Fibroblast of lung (primary cell): ENCODE measurements at regions not wholly inside any gene's neighbourhood (a gene's known extent, or its start where the extent isn't known, plus 50 kb on each side); places are given as distances from the start of the nearest gene placed in this dataset.

Experiments
- DNase-seq, 2 donors: peaks; one replicate each; pipeline versions ENCODE4 v3.0.0 to v3.0.0-alpha.2; 2010; ENCODE audit warnings: low read depth in 2 of 2
- H2AFZ ChIP-seq: 2 replicates; pipeline ENCODE4 v1.5.1; 2012; ENCODE audit warnings: low read length, control low read depth, inconsistent platforms
- H3K27ac ChIP-seq: 2 replicates; pipeline ENCODE4 v1.5.1; 2011; ENCODE audit warnings: low read length, control low read depth; ENCODE audit not compliant: insufficient read depth
- H3K27me3 ChIP-seq: 2 replicates; pipeline ENCODE4 v1.5.1; 2011; ENCODE audit warnings: mild to moderate bottlenecking, low read length; ENCODE audit not compliant: control insufficient read depth, insufficient read depth
- H3K36me3 ChIP-seq: 2 replicates; pipeline ENCODE4 v1.5.1; 2011; ENCODE audit warnings: low read length; ENCODE audit not compliant: control insufficient read depth, insufficient read depth
- H3K4me1 ChIP-seq: 2 replicates; pipeline ENCODE4 v1.5.1; 2011; ENCODE audit warnings: low read length; ENCODE audit not compliant: control insufficient read depth, insufficient read depth; ENCODE audit errors: extremely low read depth
- H3K4me2 ChIP-seq: 2 replicates; pipeline ENCODE4 v1.5.1; 2011; ENCODE audit warnings: low read length, control low read depth; ENCODE audit not compliant: insufficient read depth; ENCODE audit errors: extremely low read depth
- H3K4me3 ChIP-seq, 4 experiments: fragments of 200-600 bp in 1 of 4; sonication (generic) in 1 of 4; replicated peaks in 1 of 4; 2 replicates each; pipeline ENCODE4 v1.5.1; 2011 to 2016; ENCODE audit warnings: low read length in 4 of 4, low read depth in 3 of 4, mild to moderate bottlenecking in 3 of 4, control low read depth in 2 of 4, inconsistent platforms in 1 of 4, mixed read lengths in 1 of 4; ENCODE audit not compliant: insufficient read depth in 1 of 4; ENCODE audit errors: control extremely low read depth in 1 of 4
- H3K79me2 ChIP-seq: 2 replicates; pipeline ENCODE4 v1.5.1; 2012; ENCODE audit warnings: mild to moderate bottlenecking, low read length, inconsistent platforms; ENCODE audit not compliant: control insufficient read depth, insufficient read depth
- H3K9ac ChIP-seq: 2 replicates; pipeline ENCODE4 v1.5.1; 2011; ENCODE audit warnings: mild to moderate bottlenecking, low read length, control low read depth; ENCODE audit not compliant: insufficient read depth
- H3K9me3 ChIP-seq: 2 replicates; pipeline ENCODE4 v1.5.1; 2012; ENCODE audit warnings: low read depth, low read length; ENCODE audit not compliant: control insufficient read depth, insufficient read depth
- H4K20me1 ChIP-seq: 2 replicates; pipeline ENCODE4 v1.5.1; 2011; ENCODE audit warnings: low read length; ENCODE audit not compliant: control insufficient read depth, insufficient read depth; ENCODE audit errors: extremely low read depth
- CTCF ChIP-seq, 2 donors: IDR thresholded peaks in 1 of 2; conservative IDR thresholded peaks in 1 of 2; 1 replicate in 1 of 2; 2 replicates in 1 of 2; pipeline ENCODE4 v1.5.1; 2011 to 2012; ENCODE audit warnings: low read length in 2 of 2, control low read depth in 1 of 2, inconsistent platforms in 1 of 2, low read depth in 1 of 2, mild to moderate bottlenecking in 1 of 2
- EZH2 ChIP-seq: IDR thresholded peaks from 2 replicates; pipeline ENCODE4 v1.5.1; 2012; ENCODE audit warnings: low read length, control low read depth, mild to moderate bottlenecking; ENCODE audit errors: missing control alignments

- Histone ChIP-seq H3K79me2 (no peaks in the 10 kb centered on the region), H2AFZ (no peak overlapping the region), H4K20me1 (no peaks in the 10 kb centered on the region), H3K4me3 (no peak overlapping the region), H3K27me3 (no peaks in the 10 kb centered on the region), H3K36me3 (no peaks in the 10 kb centered on the region), H3K4me2 (no peak overlapping the region), H3K4me1 (no peaks in the 10 kb centered on the region), H3K9me3 (no peaks in the 10 kb centered on the region), H3K27ac (no peak overlapping the region), H3K9ac (no peak overlapping the region)
- TF ChIP-seq CTCF (conservative IDR thresholded peaks at IDR 0.05 in 1 of 2, IDR thresholded peaks at IDR 0.05 in 1 of 2; ENCODE audit: low read depth in 1 of 2, low read length in 2 of 2) (no peak), EZH2 (no peak)
- no peak for DNase-seq
These were observed 507.3 kb upstream of the CDH8 start for GRCh38 chr16:62543516-62543915.

- no peak overlapping the region for H3K27ac ChIP-seq
- H3K9me3 ChIP-seq = no peaks in the 10 kb centered on the region
- H4K20me1 ChIP-seq = no peaks in the 10 kb centered on the region
- H3K9ac ChIP-seq = no peak overlapping the region
- no peak for DNase-seq
- H3K27me3 ChIP-seq = no peaks in the 10 kb centered on the region
- no peak overlapping the region for H2AFZ ChIP-seq
- no peak for TF ChIP-seq CTCF (conservative IDR thresholded peaks at IDR 0.05 in 1 of 2, IDR thresholded peaks at IDR 0.05 in 1 of 2; ENCODE audit: low read depth in 1 of 2, low read length in 2 of 2)
- TF ChIP-seq EZH2 = no peak
- H3K4me3 ChIP-seq = no peak overlapping the region
- no peaks in the 10 kb centered on the region for H3K36me3 ChIP-seq
- no peaks in the 10 kb centered on the region for H3K79me2 ChIP-seq
- no peaks in the 10 kb centered on the region for H3K4me1 ChIP-seq
- no peak overlapping the region for H3K4me2 ChIP-seq
These were observed 503.4 kb upstream of the CDH8 start for GRCh38 chr16:62539657-62540056.

- H4K20me1 ChIP-seq = no peaks in the 10 kb centered on the region
- H3K27ac ChIP-seq = no peak overlapping the region
- H3K4me2 ChIP-seq = no peak overlapping the region
- no peaks in the 10 kb centered on the region for H3K9me3 ChIP-seq
- H3K4me1 ChIP-seq = no peaks in the 10 kb centered on the region
- no peak for DNase-seq
- no peak overlapping the region for H3K9ac ChIP-seq
- H3K79me2 ChIP-seq = no peaks in the 10 kb centered on the region
- no peak overlapping the region for H3K4me3 ChIP-seq
- TF ChIP-seq CTCF (conservative IDR thresholded peaks at IDR 0.05 in 1 of 2, IDR thresholded peaks at IDR 0.05 in 1 of 2; ENCODE audit: low read depth in 1 of 2, low read length in 2 of 2) = no peak
- TF ChIP-seq EZH2 = no peak
- no peaks in the 10 kb centered on the region for H3K36me3 ChIP-seq
- no peak overlapping the region for H2AFZ ChIP-seq
- no peaks in the 10 kb centered on the region for H3K27me3 ChIP-seq
These were observed 494.2 kb upstream of the CDH8 start for GRCh38 chr16:62530426-62530825.
